Large intestine (tissue), 3 donors: ENCODE measurements at regions not wholly inside any gene's neighbourhood (a gene's known extent, or its start where the extent isn't known, plus 50 kb on each side); places are given as distances from the start of the nearest gene placed in this dataset.

Source experiments
- DNase-seq, 2 donors: peaks; one replicate each; pipeline versions ENCODE4 v3.0.0 to v3.0.0-alpha.2; 2013
- H3K27ac ChIP-seq: one replicate; pipeline ENCODE4 v1.5.1; 2013; ENCODE audit warnings: low read length
- H3K27me3 ChIP-seq: 2 replicates; pipeline ENCODE4 v1.6.1; 2013; ENCODE audit warnings: low read length; ENCODE audit not compliant: control insufficient read depth, insufficient read depth
- H3K36me3 ChIP-seq: 2 replicates; pipeline ENCODE4 v1.6.1; 2013; ENCODE audit warnings: low read length; ENCODE audit not compliant: control insufficient read depth, insufficient read depth
- H3K4me1 ChIP-seq: one replicate; pipeline ENCODE4 v1.6.1; 2013; ENCODE audit warnings: low read length; ENCODE audit not compliant: control insufficient read depth, insufficient read depth
- H3K4me3 ChIP-seq: one replicate; pipeline ENCODE4 v1.5.1; 2013; ENCODE audit warnings: low read length
- H3K9me3 ChIP-seq: one replicate; pipeline ENCODE4 v1.6.1; 2013; ENCODE audit warnings: mild to moderate bottlenecking, low read depth, low read length, moderate library complexity; ENCODE audit not compliant: control insufficient read depth
- WGBS: methylation state at CpG from one replicate; pipeline ENCODE4 v1.1.5; 2013; ENCODE audit warnings: low lambda C conversion rate; ENCODE audit not compliant: insufficient coverage; 5-methylcytosine and 5-hydroxymethylcytosine counted together

GRCh38 chr1:5793516-5793915, 198.7 kb downstream of the NPHP4 start:
- H3K4me1 ChIP-seq, result no peaks in the 10 kb centered on the region
- no peaks in the 10 kb centered on the region for H3K36me3 ChIP-seq
- H3K9me3 ChIP-seq, result no peaks in the 10 kb centered on the region
- WGBS, result no CpG with 5 or more reads among the region's 4 CpGs
- no peak overlapping the region for H3K27ac ChIP-seq
- no peak for DNase-seq
- no peak overlapping the region for H3K4me3 ChIP-seq
- no peaks in the 10 kb centered on the region for H3K27me3 ChIP-seq

- Histone ChIP-seq H3K27me3 (no peaks in the 10 kb centered on the region), H3K36me3 (no peaks in the 10 kb centered on the region), H3K4me3 (no peak overlapping the region), H3K9me3 (no peaks in the 10 kb centered on the region), H3K27ac (no peak overlapping the region), H3K4me1 (no peaks in the 10 kb centered on the region)
- DNase-seq, result no peak
- WGBS, result no CpG with 5 or more reads among the region's 6 CpGs
Observed at GRCh38 chr1:5781079-5781478, 211.1 kb downstream of the NPHP4 start.

GRCh38 chr1:5780324-5780716, 211.9 kb downstream of the NPHP4 start:
- Histone ChIP-seq H3K9me3 (no peaks in the 10 kb centered on the region), H3K4me1 (no peaks in the 10 kb centered on the region), H3K27ac (no peak overlapping the region), H3K36me3 (no peaks in the 10 kb centered on the region), H3K4me3 (no peak overlapping the region), H3K27me3 (no peaks in the 10 kb centered on the region)
- no peak for DNase-seq
- no CpG with 5 or more reads among the region's 4 CpGs for WGBS

GRCh38 chr1:5779608-5780323, 212.5 kb downstream of the NPHP4 start:
- H3K4me3 ChIP-seq, result no peak overlapping the region
- DNase-seq, result no peak
- no peaks in the 10 kb centered on the region for H3K4me1 ChIP-seq
- H3K27ac ChIP-seq, result no peak overlapping the region
- no peaks in the 10 kb centered on the region for H3K9me3 ChIP-seq
- H3K36me3 ChIP-seq, result no peaks in the 10 kb centered on the region
- WGBS, result no CpG with 5 or more reads among the region's 24 CpGs
- no peaks in the 10 kb centered on the region for H3K27me3 ChIP-seq

GRCh38 chr1:5776035-5776550, 216.1 kb downstream of the NPHP4 start:
- H3K36me3 ChIP-seq, result no peaks in the 10 kb centered on the region
- WGBS, result 80% methylated on average over 1 of the region's 12 CpGs
- H3K27me3 ChIP-seq, result no peaks in the 10 kb centered on the region
- H3K27ac ChIP-seq, result no peak overlapping the region
- no peak for DNase-seq
- no peaks in the 10 kb centered on the region for H3K9me3 ChIP-seq
- no peak overlapping the region for H3K4me3 ChIP-seq
- no peaks in the 10 kb centered on the region for H3K4me1 ChIP-seq

GRCh38 chr1:5774019-5774418, 218.2 kb downstream of the NPHP4 start:
- Histone ChIP-seq H3K27ac (no peak overlapping the region), H3K9me3 (no peaks in the 10 kb centered on the region), H3K4me1 (no peaks in the 10 kb centered on the region), H3K4me3 (no peak overlapping the region), H3K36me3 (no peaks in the 10 kb centered on the region), H3K27me3 (peaks cover 3% of the 10 kb centered on the region)
- 66% methylated on average over 6 of the region's 6 CpGs for WGBS
- DNase-seq, result no peak

- H3K4me1 ChIP-seq, result no peaks in the 10 kb centered on the region
- H3K36me3 ChIP-seq, result no peaks in the 10 kb centered on the region
- no peak overlapping the region for H3K4me3 ChIP-seq
- WGBS, result no CpG with 5 or more reads among the region's 2 CpGs
- peaks cover 3% of the 10 kb centered on the region for H3K27me3 ChIP-seq
- H3K9me3 ChIP-seq, result no peaks in the 10 kb centered on the region
- H3K27ac ChIP-seq, result no peak overlapping the region
- no peak for DNase-seq
Observed at GRCh38 chr1:5771788-5772187, 220.4 kb downstream of the NPHP4 start.

GRCh38 chr1:5770981-5771765, 221.1 kb downstream of the NPHP4 start:
- Histone ChIP-seq H3K36me3 (no peaks in the 10 kb centered on the region), H3K4me3 (no peak overlapping the region), H3K4me1 (no peaks in the 10 kb centered on the region), H3K27me3 (peaks cover 6% of the 10 kb centered on the region), H3K27ac (no peak overlapping the region), H3K9me3 (no peaks in the 10 kb centered on the region)
- no CpG with 5 or more reads among the region's 23 CpGs for WGBS
- DNase-seq, result peak; percentile 19 to 29

- H3K27ac ChIP-seq, result no peak overlapping the region
- H3K9me3 ChIP-seq, result no peaks in the 10 kb centered on the region
- no peak for DNase-seq
- H3K4me3 ChIP-seq, result no peak overlapping the region
- H3K27me3 ChIP-seq, result peaks cover 8% of the 10 kb centered on the region
- no peaks in the 10 kb centered on the region for H3K36me3 ChIP-seq
- no peaks in the 10 kb centered on the region for H3K4me1 ChIP-seq
- no CpG with 5 or more reads among the region's 5 CpGs for WGBS
Observed at GRCh38 chr1:5769760-5770159, 222.5 kb downstream of the NPHP4 start.

- no peaks in the 10 kb centered on the region for H3K9me3 ChIP-seq
- H3K27me3 ChIP-seq, result peaks cover 9% of the 10 kb centered on the region
- WGBS, result no CpG with 5 or more reads among the region's 7 CpGs
- no peak overlapping the region for H3K27ac ChIP-seq
- no peaks in the 10 kb centered on the region for H3K36me3 ChIP-seq
- no peak for DNase-seq
- H3K4me3 ChIP-seq, result no peak overlapping the region
- H3K4me1 ChIP-seq, result no peaks in the 10 kb centered on the region
Observed at GRCh38 chr1:5769146-5769545, 223.1 kb downstream of the NPHP4 start.
